ENCODE measurements at regions not wholly inside any gene's neighbourhood (a gene's known extent, or its start where the extent isn't known, plus 50 kb on each side); places are given as distances from the start of the nearest gene placed in this dataset.

GRCh38 chrX:10797466-10797865 lies 177.1 kb upstream of the MID1 start:
- TF ChIP-seq EZH2 (IDR thresholded peaks at IDR 0.05; ENCODE audit: insufficient read depth, low read length), result no peak
- TF ChIP-seq, protein P1, sequence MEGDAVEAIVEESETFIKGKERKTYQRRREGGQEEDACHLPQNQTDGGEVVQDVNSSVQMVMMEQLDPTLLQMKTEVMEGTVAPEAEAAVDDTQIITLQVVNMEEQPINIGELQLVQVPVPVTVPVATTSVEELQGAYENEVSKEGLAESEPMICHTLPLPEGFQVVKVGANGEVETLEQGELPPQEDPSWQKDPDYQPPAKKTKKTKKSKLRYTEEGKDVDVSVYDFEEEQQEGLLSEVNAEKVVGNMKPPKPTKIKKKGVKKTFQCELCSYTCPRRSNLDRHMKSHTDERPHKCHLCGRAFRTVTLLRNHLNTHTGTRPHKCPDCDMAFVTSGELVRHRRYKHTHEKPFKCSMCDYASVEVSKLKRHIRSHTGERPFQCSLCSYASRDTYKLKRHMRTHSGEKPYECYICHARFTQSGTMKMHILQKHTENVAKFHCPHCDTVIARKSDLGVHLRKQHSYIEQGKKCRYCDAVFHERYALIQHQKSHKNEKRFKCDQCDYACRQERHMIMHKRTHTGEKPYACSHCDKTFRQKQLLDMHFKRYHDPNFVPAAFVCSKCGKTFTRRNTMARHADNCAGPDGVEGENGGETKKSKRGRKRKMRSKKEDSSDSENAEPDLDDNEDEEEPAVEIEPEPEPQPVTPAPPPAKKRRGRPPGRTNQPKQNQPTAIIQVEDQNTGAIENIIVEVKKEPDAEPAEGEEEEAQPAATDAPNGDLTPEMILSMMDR (IDR thresholded peaks at IDR 0.05; ENCODE audit: insufficient read depth, low read depth, low read length), result no peak

Measured in astrocyte (in vitro differentiated cells and primary cell).